Lower lobe of right lung (tissue), 2 donors: ENCODE measurements at regions not wholly inside any gene's neighbourhood (a gene's known extent, or its start where the extent isn't known, plus 50 kb on each side); places are given as distances from the start of the nearest gene placed in this dataset.

Experiments
- ATAC-seq, 2 donors: fragments of 200-7000 bp; cut with Tn5 transposase; one replicate each; pipeline ENCODE4 v1.9.1; 2020 to 2022; ENCODE audit warnings: mild to moderate bottlenecking in 2 of 2, moderate library complexity in 2 of 2
- DNase-seq: peaks from one replicate; pipeline ENCODE4 v3.0.0-alpha.2; 2020
- H3K27ac ChIP-seq: fragments of 200-600 bp; one replicate; pipeline ENCODE4 v1.8.0; 2022
- H3K27me3 ChIP-seq: fragments of 200-600 bp; one replicate; pipeline ENCODE4 v1.8.0; 2022; ENCODE audit warnings: low read depth
- H3K36me3 ChIP-seq: fragments of 200-600 bp; one replicate; pipeline ENCODE4 v1.8.0; 2022; ENCODE audit warnings: mild to moderate bottlenecking
- H3K4me1 ChIP-seq: fragments of 200-600 bp; one replicate; pipeline ENCODE4 v1.8.0; 2022
- H3K4me3 ChIP-seq: fragments of 200-600 bp; one replicate; pipeline ENCODE4 v1.8.0; 2022; ENCODE audit warnings: mild to moderate bottlenecking
- H3K9me3 ChIP-seq: fragments of 200-600 bp; one replicate; pipeline ENCODE4 v1.8.0; 2022
- intact Hi-C: fragments of 100-400 bp; cut with DNase I; formaldehyde crosslinking; loops from one replicate; pipeline ENCODE4 v1.11.0; 2022
- TF ChIP-seq, protein P1 (sequence below): fragments of 200-600 bp; IDR thresholded peaks from one replicate; pipeline ENCODE4 v1.8.0; 2022; ENCODE audit warnings: antibody characterized with exemption, mild to moderate bottlenecking
- donor health status: DM: no; HTN: yes; CAD: no; lungs with severe emphysema.

DNA sequence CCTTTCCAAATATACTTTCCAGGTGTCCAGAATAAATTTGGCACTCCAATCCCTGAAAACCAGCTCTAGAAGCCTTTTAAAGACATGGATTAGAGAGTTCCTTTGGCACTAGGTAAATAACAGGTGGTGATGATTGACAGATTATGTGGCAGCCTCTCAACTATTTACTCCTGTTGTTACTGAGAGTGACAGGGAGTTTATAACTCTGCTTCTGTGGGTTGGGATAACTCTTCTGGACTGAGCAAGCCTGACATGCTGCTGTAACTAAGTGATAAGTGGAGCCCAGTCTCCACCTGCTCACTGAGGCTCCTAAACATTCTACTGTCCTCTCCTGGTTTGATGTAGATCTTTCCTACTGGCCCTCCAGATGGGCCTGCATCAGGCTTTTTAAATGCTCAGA is 693.2 kb upstream of the FTMT start:
- TF ChIP-seq, protein P1, sequence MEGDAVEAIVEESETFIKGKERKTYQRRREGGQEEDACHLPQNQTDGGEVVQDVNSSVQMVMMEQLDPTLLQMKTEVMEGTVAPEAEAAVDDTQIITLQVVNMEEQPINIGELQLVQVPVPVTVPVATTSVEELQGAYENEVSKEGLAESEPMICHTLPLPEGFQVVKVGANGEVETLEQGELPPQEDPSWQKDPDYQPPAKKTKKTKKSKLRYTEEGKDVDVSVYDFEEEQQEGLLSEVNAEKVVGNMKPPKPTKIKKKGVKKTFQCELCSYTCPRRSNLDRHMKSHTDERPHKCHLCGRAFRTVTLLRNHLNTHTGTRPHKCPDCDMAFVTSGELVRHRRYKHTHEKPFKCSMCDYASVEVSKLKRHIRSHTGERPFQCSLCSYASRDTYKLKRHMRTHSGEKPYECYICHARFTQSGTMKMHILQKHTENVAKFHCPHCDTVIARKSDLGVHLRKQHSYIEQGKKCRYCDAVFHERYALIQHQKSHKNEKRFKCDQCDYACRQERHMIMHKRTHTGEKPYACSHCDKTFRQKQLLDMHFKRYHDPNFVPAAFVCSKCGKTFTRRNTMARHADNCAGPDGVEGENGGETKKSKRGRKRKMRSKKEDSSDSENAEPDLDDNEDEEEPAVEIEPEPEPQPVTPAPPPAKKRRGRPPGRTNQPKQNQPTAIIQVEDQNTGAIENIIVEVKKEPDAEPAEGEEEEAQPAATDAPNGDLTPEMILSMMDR: no peak
- Histone ChIP-seq H3K36me3 (no peaks in the 10 kb centered on the region), H3K4me3 (no peak overlapping the region), H3K27me3 (no peaks in the 10 kb centered on the region), H3K27ac (no peak overlapping the region), H3K9me3 (no peaks in the 10 kb centered on the region), H3K4me1 (no peaks in the 10 kb centered on the region)
- intact Hi-C loops: no loop called here
- no peak for DNase-seq
- no peak for ATAC-seq

DNA sequence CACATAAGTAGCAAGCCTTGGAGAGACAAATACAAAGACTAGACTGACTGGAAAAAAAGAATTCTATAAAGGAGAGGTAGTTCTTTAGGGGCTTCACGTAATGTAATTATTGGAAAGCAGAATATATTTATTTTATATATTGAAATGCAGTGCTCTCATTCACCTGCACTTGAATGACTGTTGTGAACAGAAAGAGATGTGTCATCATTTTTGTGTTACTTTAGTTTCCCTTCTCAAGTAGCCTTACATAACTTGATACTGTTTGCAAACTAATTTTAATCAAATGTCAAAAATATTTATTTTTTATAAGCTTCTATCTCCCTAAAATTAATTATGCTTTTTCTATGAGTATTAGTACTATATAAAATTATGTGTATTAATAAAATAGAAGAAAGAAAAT is 691.1 kb upstream of the FTMT start:
- Histone ChIP-seq H3K27ac (no peak overlapping the region), H3K4me1 (no peaks in the 10 kb centered on the region), H3K4me3 (no peak overlapping the region), H3K9me3 (no peaks in the 10 kb centered on the region), H3K27me3 (no peaks in the 10 kb centered on the region), H3K36me3 (no peaks in the 10 kb centered on the region)
- TF ChIP-seq, protein P1: no peak
- no peak for DNase-seq
- no peak for ATAC-seq
- intact Hi-C loops: no loop called here

DNA sequence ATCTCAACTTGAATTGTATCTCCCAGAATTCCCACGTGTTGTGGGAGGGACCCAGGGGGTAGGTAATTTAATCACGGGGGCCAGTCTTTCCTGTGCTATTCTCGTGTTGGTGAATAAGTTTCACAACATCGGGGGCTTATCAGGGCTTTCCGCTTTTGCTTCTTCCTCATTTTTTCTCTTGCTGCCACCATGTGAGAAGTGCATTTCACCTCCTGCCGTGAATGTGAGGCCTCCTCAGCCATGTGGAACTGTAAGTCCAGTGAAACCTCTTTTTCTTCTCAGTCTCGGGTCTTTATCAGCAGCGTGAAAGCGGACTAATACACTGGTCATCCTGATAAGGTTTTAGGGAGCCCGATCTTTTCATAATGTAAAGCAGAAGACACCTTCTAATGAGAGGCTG is 687.0 kb upstream of the FTMT start:
- DNase-seq (no peak), ATAC-seq (no peak)
- TF ChIP-seq, protein P1: no peak
- no peak overlapping the region for H3K4me3 ChIP-seq
- H3K36me3 ChIP-seq: no peaks in the 10 kb centered on the region
- H3K27ac ChIP-seq: no peak overlapping the region
- no peaks in the 10 kb centered on the region for H3K9me3 ChIP-seq
- no peaks in the 10 kb centered on the region for H3K27me3 ChIP-seq
- no peaks in the 10 kb centered on the region for H3K4me1 ChIP-seq
- intact Hi-C loops: no loop called here

DNA sequence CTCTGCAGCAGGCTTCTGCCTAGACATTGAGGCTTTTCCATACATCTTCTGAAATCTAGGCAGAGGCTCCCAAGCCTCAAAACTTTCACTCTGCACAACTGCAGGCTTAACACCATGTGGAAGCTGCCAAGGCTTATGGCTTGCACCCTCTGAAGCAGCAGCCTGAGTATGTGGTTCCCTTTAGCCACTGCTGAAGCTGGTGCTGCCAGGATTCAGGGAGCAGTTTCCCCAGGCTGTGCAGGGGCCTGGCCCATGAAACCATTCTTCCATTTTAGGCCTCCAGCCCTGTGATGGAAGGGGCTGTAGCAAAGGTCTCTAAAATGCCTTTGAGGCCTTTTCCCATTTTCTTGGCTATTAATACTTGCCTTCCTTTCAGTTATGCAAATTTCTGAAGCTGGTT is 680.3 kb upstream of the FTMT start:
- H3K4me1 ChIP-seq: no peaks in the 10 kb centered on the region
- H3K36me3 ChIP-seq: no peaks in the 10 kb centered on the region
- ATAC-seq: no peak
- no peak for DNase-seq
- intact Hi-C loops: no loop called here
- no peak overlapping the region for H3K27ac ChIP-seq
- H3K9me3 ChIP-seq: no peaks in the 10 kb centered on the region
- no peak overlapping the region for H3K4me3 ChIP-seq
- no peaks in the 10 kb centered on the region for H3K27me3 ChIP-seq
- TF ChIP-seq, protein P1: no peak

DNA sequence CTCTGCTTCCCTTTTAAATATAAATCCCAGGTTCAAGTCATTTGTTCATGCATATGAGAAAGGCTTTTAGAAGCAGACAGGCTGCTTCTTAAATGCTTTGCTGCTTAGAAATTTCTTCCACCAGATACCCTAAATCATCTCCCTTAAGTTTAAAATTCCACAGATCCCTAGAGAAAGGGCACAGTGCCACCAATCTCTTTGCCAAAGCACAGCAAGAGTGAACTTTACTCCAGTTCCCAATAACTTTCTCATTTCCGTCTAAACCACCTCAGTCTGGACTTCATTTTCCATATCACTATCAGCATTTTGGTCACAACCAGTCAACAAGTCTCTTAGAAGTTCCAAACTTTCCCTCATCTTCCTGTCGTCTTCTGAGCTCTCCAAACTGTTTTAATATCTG is 679.8 kb upstream of the FTMT start:
- TF ChIP-seq, protein P1: no peak
- Histone ChIP-seq H3K36me3 (no peaks in the 10 kb centered on the region), H3K4me1 (no peaks in the 10 kb centered on the region), H3K9me3 (no peaks in the 10 kb centered on the region), H3K27ac (no peak overlapping the region), H3K27me3 (no peaks in the 10 kb centered on the region), H3K4me3 (no peak overlapping the region)
- intact Hi-C loops: no loop called here
- ATAC-seq (no peak), DNase-seq (no peak)

DNA sequence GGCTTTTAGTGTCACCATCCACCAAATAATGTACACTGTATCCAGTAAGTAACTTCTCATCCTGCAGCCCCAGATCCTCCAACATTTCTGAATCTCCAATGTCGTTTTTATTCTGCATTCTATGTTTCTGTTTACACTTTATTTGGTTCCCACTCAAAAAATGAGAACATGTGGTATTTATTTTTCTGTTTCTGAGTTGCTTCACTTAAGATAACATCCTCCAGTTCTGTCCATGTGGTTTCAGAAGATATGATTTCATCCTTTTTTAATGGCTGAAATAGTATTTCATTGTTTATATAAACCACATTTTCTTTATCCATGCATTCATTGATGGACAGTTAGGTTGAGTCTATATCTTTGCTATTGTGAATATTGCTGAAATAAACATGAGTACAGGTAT is 677.3 kb upstream of the FTMT start:
- TF ChIP-seq, protein P1: no peak
- no peaks in the 10 kb centered on the region for H3K27me3 ChIP-seq
- no peaks in the 10 kb centered on the region for H3K4me1 ChIP-seq
- intact Hi-C loops: no loop called here
- DNase-seq (no peak), ATAC-seq (no peak)
- no peak overlapping the region for H3K4me3 ChIP-seq
- H3K27ac ChIP-seq: no peak overlapping the region
- no peaks in the 10 kb centered on the region for H3K9me3 ChIP-seq
- H3K36me3 ChIP-seq: no peaks in the 10 kb centered on the region
